Esophagus muscularis mucosa (tissue), 4 donors: ENCODE measurements at regions not wholly inside any gene's neighbourhood (a gene's known extent, or its start where the extent isn't known, plus 50 kb on each side); places are given as distances from the start of the nearest gene placed in this dataset.

Experiments used
- DNase-seq: peaks from one replicate; pipeline ENCODE4 v3.0.0-alpha.2; 2017; ENCODE audit errors: extremely low spot score
- H3K27ac ChIP-seq, 4 donors: fragments of 200-600 bp; sonication (generic); replicated peaks in 1 of 4; 1 replicate in 3 of 4; 2 replicates in 1 of 4; pipeline ENCODE4 v1.5.1; 2016 to 2019; ENCODE audit warnings: mild to moderate bottlenecking in 1 of 4
- H3K27me3 ChIP-seq, 4 donors: fragments of 200-600 bp; sonication (generic); one replicate each; pipeline versions ENCODE4 v1.5.1 to v1.6.0; 2016 to 2019
- H3K36me3 ChIP-seq, 4 donors: fragments of 200-600 bp; sonication (generic); one replicate each; pipeline ENCODE4 v1.5.1; 2016 to 2019
- H3K4me1 ChIP-seq, 4 donors: fragments of 200-600 bp; sonication (generic); one replicate each; pipeline ENCODE4 v1.5.1; 2016 to 2019
- H3K4me3 ChIP-seq, 4 donors: fragments of 200-600 bp; sonication (generic); 1 replicate in 2 of 4; 2 replicates in 2 of 4; pipeline ENCODE4 v1.5.1; 2016 to 2019; ENCODE audit warnings: mild to moderate bottlenecking in 4 of 4, moderate library complexity in 1 of 4
- H3K9me3 ChIP-seq, 4 donors: fragments of 200-600 bp; sonication (generic); 1 replicate in 3 of 4; 2 replicates in 1 of 4; pipeline ENCODE4 v1.5.1; 2016 to 2019
- EP300 ChIP-seq: sonication (generic); formaldehyde crosslinking; IDR thresholded peaks from one replicate; pipeline ENCODE4 v1.6.1; 2017; ENCODE audit warnings: antibody characterized with exemption
- POLR2A ChIP-seq: fragments of 450-650 bp; IDR thresholded peaks from one replicate; pipeline ENCODE4 v1.6.1; 2017; ENCODE audit warnings: antibody characterized with exemption, moderate library complexity, mild to moderate bottlenecking, low read depth
- POLR2AphosphoS5 ChIP-seq, 2 donors: sonication (generic); formaldehyde crosslinking; IDR thresholded peaks; one replicate each; pipeline ENCODE4 v1.6.1; 2017; ENCODE audit warnings: antibody characterized with exemption in 2 of 2
- WGBS: methylation state at CpG from one replicate; pipeline ENCODE4 v1.1.5; 2018; 5-methylcytosine and 5-hydroxymethylcytosine counted together
- intact Hi-C: fragments of 100-400 bp; cut with DNase I; formaldehyde crosslinking; loops from one replicate; pipeline ENCODE4 v1.15.1; 2023
- TF ChIP-seq, protein P1 (sequence below), 3 experiments: fragments of 200-600 bp in 2 of 3; fragments of 450-650 bp in 1 of 3; sonication (generic) in 2 of 3; IDR thresholded peaks; one replicate each; pipeline ENCODE4 v1.5.1; 2017 to 2019; ENCODE audit warnings: antibody characterized with exemption in 3 of 3, mild to moderate bottlenecking in 2 of 3, moderate library complexity in 1 of 3

- H3K27me3 ChIP-seq: no peaks in the 10 kb centered on the region
- H3K27ac ChIP-seq: no peak overlapping the region
- no peaks in the 10 kb centered on the region for H3K9me3 ChIP-seq
- H3K4me1 ChIP-seq: peaks cover 42 to 67% (median 60%) of the 10 kb centered on the region in 4 donors
- WGBS: 93% methylated on average over 13 of the region's 13 CpGs
- no peaks in the 10 kb centered on the region for H3K36me3 ChIP-seq
- no peak overlapping the region for H3K4me3 ChIP-seq
- no peak for DNase-seq
- TF ChIP-seq POLR2A (no peak), EP300 (no peak), POLR2AphosphoS5 (IDR thresholded peaks at IDR 0.05) (no peak)
- TF ChIP-seq, protein P1, sequence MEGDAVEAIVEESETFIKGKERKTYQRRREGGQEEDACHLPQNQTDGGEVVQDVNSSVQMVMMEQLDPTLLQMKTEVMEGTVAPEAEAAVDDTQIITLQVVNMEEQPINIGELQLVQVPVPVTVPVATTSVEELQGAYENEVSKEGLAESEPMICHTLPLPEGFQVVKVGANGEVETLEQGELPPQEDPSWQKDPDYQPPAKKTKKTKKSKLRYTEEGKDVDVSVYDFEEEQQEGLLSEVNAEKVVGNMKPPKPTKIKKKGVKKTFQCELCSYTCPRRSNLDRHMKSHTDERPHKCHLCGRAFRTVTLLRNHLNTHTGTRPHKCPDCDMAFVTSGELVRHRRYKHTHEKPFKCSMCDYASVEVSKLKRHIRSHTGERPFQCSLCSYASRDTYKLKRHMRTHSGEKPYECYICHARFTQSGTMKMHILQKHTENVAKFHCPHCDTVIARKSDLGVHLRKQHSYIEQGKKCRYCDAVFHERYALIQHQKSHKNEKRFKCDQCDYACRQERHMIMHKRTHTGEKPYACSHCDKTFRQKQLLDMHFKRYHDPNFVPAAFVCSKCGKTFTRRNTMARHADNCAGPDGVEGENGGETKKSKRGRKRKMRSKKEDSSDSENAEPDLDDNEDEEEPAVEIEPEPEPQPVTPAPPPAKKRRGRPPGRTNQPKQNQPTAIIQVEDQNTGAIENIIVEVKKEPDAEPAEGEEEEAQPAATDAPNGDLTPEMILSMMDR (IDR thresholded peaks at IDR 0.05): no peak
- intact Hi-C loops: no loop called here
These were observed 212.2 kb upstream of the CIBAR2 start for GRCh38 chr16:85324488-85324887.

DNA sequence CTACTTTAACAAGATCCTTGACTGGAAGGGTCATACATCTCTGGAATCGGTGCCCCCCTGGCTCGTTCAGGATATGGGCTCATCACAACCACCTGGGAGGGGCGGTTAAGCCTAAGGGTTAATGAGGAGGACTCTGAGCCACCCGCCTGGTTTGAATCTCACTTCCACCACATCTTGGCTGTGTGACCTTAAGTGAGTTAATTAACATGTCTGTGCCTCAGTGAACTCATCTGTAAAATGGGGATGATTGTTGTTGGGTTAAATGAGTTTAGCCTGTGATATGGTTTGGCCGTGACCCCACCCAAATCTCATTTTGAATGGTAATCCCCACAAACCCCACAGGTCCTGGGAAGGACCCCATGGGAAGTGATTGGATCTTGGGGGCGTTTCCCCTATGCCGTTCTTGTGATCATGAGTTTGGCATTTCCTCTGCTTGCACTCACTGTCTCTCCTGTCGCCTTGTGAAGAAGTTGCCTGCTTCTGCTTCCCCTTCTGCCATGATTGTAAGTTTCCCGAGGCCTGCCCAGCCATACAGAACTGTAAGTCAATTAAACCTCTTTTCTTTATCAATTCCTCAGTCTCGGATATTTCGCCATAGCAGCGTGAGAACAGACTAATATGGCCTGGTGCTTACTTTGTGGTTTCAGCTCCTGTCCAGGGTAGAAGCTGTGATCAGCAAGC is 214.0 kb upstream of the CIBAR2 start:
- no peak overlapping the region for H3K27ac ChIP-seq
- no peaks in the 10 kb centered on the region for H3K36me3 ChIP-seq
- no peak for DNase-seq
- TF ChIP-seq POLR2A (no peak), EP300 (no peak), POLR2AphosphoS5 (IDR thresholded peaks at IDR 0.05) (no peak)
- TF ChIP-seq, protein P1 (IDR thresholded peaks at IDR 0.05): no peak
- intact Hi-C loops: no loop called here
- H3K9me3 ChIP-seq: no peaks in the 10 kb centered on the region
- H3K4me3 ChIP-seq: no peak overlapping the region
- H3K27me3 ChIP-seq: no peaks in the 10 kb centered on the region
- 83% methylated on average over 12 of the region's 12 CpGs for whole genome bisulfite sequencing
- peaks cover 49 to 67% (median 59%) of the 10 kb centered on the region in 4 donors for H3K4me1 ChIP-seq

GRCh38 chr16:85326794-85327181 is 214.5 kb upstream of the CIBAR2 start:
- H3K9me3 ChIP-seq: no peaks in the 10 kb centered on the region
- H3K36me3 ChIP-seq: no peaks in the 10 kb centered on the region
- intact Hi-C loops: no loop called here
- no peak overlapping the region for H3K27ac ChIP-seq
- no peak overlapping the region for H3K4me3 ChIP-seq
- DNase-seq: no peak
- TF ChIP-seq POLR2AphosphoS5 (IDR thresholded peaks at IDR 0.05): no peak
- TF ChIP-seq POLR2A: no peak
- no peak for TF ChIP-seq EP300
- TF ChIP-seq, protein P1 (IDR thresholded peaks at IDR 0.05): no peak
- H3K4me1 ChIP-seq: peaks cover 44 to 62% (median 54%) of the 10 kb centered on the region in 4 donors
- H3K27me3 ChIP-seq: no peaks in the 10 kb centered on the region
- WGBS: 88% methylated on average over 8 of the region's 8 CpGs

DNA sequence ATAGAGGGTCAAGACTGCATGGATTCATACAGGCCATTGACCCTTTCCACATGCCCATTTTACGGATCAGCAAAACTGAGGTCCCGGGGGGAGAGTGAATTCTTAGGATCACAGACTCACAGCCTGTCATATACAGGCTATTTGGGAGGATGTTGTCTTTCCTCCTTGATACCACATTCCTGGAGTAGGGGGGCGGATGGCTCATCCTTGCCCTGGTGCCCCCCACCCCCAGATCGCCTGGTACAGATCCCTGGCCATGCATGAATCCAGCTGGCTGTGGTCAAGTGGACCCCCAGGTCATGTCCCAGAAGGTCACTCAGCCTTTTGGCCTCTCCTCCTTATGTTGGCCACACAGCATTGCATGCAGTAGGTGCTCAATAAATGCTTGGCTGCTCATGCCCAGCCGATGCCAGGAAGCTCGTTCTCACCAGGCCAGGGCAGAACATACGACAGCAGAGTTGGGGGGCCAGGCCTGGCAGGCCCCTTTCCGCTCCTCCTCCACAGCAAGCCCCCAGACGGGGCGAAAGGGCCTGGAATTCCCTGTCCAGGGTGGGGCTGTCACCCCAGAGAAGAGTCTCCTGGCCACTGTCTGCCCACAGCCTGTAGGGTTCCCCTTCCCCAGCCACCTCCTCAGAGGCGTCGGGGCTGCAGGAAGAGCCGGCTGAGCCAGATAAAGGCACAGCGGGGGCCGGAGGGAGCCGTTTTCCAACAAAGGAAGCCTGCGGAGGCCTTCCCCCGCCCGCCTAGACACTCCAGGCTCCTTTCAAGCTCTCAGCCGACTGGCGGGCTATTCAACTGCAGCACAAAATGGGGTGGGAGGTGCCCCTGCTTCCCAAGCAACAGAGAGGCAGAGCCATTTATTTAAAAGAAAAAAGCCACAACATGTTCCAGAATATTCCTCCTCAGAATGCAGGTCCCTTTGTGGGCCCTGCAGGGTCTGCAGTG is 215.7 kb upstream of the CIBAR2 start:
- no peak for TF ChIP-seq EP300
- TF ChIP-seq, protein P1 (IDR thresholded peaks at IDR 0.05): no peak
- TF ChIP-seq POLR2AphosphoS5 (IDR thresholded peaks at IDR 0.05): no peak
- no peak for TF ChIP-seq POLR2A
- H3K4me3 ChIP-seq: no peak overlapping the region
- peaks cover 33 to 50% (median 42%) of the 10 kb centered on the region in 4 donors for H3K4me1 ChIP-seq
- no peaks in the 10 kb centered on the region for H3K9me3 ChIP-seq
- no peak for DNase-seq
- intact Hi-C loops: no loop called here
- no peaks in the 10 kb centered on the region for H3K27me3 ChIP-seq
- 25% methylated on average over 13 of the region's 21 CpGs for WGBS
- no peak overlapping the region for H3K27ac ChIP-seq
- H3K36me3 ChIP-seq: no peaks in the 10 kb centered on the region
